ENCODE measurements at regions not wholly inside any gene's neighbourhood (a gene's known extent, or its start where the extent isn't known, plus 50 kb on each side); places are given as distances from the start of the nearest gene placed in this dataset.
"Not testable (repeated sequence)": the region's sequence is repeated elsewhere in the genome, so short reads cannot be mapped to it uniquely, and the experiment has no call there.

GRCh38 chr21:34219334-34220060 lies 144.3 kb upstream of the KCNE2 start:
- no peak for DNase-seq

DNA sequence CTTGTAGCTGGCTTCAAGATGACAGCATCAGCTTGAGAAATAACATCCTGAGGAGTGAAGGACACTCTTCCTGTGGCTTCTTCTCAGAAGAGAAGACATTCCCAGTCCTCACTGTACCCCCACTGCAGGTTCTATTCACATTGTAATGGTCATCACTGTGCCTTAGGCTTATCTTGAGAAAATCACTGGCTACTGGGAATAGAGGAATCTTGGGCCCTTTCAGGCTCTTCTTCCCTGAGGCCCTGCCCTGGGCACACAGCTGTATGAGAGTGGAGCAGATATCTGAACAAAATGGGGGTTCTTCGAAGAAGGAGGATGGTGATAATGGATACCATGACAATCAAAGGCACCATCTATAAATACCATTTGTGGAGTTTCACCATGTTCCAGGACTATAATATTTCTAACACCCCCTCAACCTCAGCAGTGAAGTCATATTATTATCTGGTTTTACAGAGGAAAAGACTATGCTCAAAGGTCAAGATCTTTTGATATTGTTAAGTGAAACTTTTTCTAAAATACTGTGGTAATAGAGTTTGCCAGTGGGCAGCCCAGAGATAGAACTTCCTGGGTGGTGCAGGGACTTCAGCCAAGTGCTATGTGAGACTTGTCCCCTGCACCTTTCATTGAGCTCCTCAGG lies 143.1 kb upstream of the KCNE2 start:
- DNase-seq = no peak

GRCh38 chr21:34221331-34222030 lies 142.3 kb upstream of the KCNE2 start:
- no peak for DNase-seq

DNA sequence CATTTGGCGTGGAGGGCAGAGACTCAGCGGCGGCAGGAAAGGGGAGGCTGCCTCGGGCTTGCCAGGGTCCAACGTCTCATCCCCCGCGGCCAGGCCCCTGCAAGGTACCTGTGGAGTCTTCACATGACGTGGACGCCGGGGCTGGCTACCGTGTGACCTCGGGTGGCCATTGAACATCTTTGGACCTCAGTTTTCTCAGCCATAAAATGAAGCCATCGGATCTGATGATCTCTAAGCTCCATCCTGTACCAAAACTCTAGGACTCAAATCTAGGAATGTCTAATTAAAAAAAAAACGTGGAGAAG lies 141.8 kb upstream of the KCNE2 start:
- no peak for DNase-seq

DNA sequence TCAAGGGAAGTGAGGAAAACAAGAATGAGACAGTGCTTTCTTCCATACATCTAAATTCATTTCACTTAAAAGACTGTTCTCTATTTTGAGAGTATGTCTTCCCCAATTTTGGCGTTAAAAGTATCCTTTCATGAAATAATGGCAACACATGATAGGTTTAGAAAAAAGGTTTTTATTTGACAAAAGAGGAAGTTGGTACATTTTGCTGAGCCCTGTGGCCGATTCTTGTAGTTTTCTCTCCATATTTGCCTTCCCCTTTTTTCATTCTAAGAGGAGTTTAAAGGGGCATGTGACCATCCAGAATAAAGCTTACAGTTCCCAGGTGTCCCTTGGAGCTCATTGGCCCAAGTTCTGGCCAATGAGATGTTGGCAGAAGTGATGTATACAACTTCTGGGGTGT lies 140.4 kb upstream of the KCNE2 start:
- DNase-seq = no peak

GRCh38 chr21:34227386-34227852 lies 136.4 kb upstream of the KCNE2 start:
- no peak for DNase-seq

GRCh38 chr21:34228792-34229191 lies 135.0 kb upstream of the KCNE2 start:
- DNase-seq = no peak

DNA sequence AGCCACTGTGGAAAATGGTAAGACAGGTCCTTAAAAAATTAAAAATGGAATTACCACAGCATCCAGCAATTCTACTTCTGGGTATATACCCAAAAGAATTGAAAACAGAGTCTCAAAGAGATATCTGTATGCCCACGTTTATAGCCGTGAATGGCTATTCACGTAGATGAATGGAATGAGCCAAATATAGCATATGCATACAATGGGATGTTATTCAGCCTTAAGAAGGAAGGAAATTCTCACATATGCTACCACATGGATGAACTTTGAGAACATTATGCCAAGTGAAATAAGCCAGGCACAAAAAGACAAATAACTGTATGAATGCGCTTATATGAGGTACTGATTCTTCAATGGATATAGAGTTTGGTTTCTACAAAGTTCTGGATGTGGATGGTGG lies 134.5 kb upstream of the KCNE2 start:
- DNase-seq = no peak

- not testable (repeated sequence) for DNase-seq
Observed at GRCh38 chr21:34233741-34234140, 130.1 kb upstream of the KCNE2 start.

DNA sequence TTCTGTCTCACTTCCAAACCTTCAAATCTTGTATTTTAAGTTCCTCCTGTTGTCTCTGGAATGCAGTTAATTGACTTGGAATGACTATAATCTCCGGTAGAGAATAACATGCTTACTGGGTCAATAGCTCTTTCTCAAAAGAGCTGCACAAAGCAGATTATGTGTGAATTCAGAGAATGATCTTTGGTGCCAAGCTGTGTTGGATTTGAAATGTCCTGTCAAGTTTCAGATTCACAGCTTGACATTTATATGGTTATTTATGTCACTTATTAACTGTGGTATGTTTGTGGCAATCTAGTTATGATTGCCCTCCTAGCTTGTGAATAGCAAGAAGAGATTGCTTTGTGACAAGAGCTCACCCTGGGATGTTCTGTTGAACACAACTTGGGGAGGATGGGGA lies 128.3 kb upstream of the KCNE2 start:
- no peak for DNase-seq

GRCh38 chr21:34242973-34243372 lies 120.8 kb upstream of the KCNE2 start:
- no peak for DNase-seq

- DNase-seq = no peak
Observed at GRCh38 chr21:34243562-34243961, 120.2 kb upstream of the KCNE2 start.

- no peak for DNase-seq
Observed at GRCh38 chr21:34252751-34253150, 111.1 kb upstream of the KCNE2 start.

- no peak for DNase-seq
Observed at GRCh38 chr21:34255073-34255472, 108.7 kb upstream of the KCNE2 start.

DNA sequence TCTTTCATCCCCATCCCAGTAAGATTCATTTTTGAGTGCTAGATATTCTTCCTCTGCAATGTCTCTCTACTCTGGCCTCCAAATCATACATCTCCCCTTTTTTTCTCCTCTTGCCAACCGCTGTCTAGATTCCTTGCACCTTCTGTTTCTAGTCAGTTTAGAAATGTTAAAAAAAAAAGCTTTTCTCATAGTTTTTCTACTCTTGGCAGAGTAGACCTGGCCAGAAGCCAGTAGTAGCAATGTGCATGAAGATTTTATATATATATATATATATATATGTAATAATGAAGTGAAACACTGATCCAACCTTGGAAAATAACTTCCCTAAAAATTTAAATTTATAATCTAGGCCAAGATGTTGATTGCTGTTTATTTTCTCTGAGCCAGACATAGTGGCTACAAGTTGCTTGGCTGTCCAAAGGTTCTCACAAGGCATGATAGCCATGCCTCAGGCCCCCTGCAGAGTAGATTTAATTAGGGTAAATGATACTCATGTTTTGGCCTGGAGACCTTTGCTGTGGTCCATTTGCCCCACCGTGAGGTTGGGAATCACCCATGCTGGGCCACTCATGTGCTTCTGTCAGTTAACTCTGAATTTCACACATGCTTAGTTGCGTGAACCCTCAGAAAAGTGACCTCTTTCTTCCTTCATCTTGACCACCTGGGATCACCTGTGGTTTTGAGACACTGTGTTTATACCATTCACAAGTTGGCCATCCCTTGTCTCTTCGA lies 103.4 kb upstream of the KCNE2 start:
- DNase-seq = no peak

GRCh38 chr21:34261841-34262468 lies 101.9 kb upstream of the KCNE2 start:
- no peak for DNase-seq

GRCh38 chr21:34262469-34262845 lies 101.3 kb upstream of the KCNE2 start:
- DNase-seq = no peak

- DNase-seq = no peak
Observed at GRCh38 chr21:34263629-34264028, 100.2 kb upstream of the KCNE2 start.

DNA sequence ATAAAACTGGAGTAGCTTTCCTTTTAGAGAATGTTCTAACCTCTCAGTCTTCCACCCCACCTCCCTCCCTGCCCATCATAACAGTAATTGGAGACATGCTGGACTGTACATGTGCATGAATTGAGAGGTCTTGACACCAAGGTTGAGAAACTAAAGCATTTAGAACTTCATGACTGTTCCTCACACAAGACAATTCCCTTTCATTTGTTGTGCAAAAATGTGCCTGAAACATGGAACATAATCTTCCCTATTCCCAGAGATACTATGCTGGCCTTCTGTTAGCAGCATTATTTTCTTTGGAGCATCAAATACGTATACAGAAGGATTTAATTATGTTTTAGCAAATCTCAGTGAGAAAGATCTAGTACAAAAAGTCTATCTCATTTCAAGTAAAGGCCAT lies 97.5 kb upstream of the KCNE2 start:
- DNase-seq = no peak

GRCh38 chr21:34268493-34268892 lies 95.3 kb upstream of the KCNE2 start:
- no peak for DNase-seq

DNA sequence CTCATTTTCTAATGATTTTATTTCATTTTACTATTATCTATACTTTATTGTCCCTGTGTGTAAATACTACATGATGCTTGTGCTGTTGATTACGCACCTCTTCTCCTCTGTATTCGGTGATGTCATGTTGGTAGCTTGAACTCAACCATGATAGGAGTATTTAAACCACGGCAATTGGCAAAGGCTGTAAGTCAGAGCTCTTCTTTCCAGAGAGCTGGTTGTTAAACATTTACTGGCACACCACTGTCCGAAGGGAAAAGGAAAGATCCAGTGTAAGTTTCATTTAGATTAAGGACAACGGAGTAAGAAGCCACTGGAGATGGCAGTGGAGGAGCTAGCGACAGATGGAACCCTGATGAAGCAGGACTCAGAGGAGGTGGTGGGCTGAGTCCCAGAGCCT lies 93.4 kb upstream of the KCNE2 start:
- no peak for DNase-seq

GRCh38 chr21:34271189-34271851 lies 92.5 kb upstream of the KCNE2 start:
- DNase-seq = no peak

GRCh38 chr21:34272321-34272720 lies 91.5 kb upstream of the KCNE2 start:
- no peak for DNase-seq
